HG03342 (cell line): ENCODE measurements at regions not wholly inside any gene's neighbourhood (a gene's known extent, or its start where the extent isn't known, plus 50 kb on each side); places are given as distances from the start of the nearest gene placed in this dataset.
"Not testable (repeated sequence)": the region's sequence is repeated elsewhere in the genome, so short reads cannot be mapped to it uniquely, and the experiment has no call there.

Source experiments
- ATAC-seq: cut with Tn5 transposase; IDR thresholded peaks from one replicate; pipeline ENCODE4 v1.9.1; 2021; ENCODE audit warnings: mild to moderate bottlenecking, moderate library complexity; ENCODE audit not compliant: unreplicated experiment

DNA sequence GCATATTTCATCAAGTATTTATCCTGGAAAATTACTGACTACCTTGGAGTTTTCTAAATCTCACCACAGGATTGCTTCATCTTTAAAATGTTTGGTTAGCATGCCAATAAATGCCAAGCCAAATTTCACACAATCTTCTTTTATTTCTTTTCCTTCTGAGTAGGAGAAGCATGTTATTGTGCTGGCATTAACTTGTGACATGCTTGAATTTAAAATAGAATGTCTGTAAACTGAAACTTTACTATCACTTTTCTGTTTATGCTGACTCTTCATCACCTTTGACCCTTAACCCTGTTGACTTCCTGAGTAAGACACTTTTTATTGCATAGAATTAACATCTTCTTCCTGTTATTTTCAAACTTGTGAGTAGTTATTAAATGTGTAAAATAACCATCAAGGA, 56.2 kb upstream of the LRRTM4 start:
- ATAC-seq: no peak

DNA sequence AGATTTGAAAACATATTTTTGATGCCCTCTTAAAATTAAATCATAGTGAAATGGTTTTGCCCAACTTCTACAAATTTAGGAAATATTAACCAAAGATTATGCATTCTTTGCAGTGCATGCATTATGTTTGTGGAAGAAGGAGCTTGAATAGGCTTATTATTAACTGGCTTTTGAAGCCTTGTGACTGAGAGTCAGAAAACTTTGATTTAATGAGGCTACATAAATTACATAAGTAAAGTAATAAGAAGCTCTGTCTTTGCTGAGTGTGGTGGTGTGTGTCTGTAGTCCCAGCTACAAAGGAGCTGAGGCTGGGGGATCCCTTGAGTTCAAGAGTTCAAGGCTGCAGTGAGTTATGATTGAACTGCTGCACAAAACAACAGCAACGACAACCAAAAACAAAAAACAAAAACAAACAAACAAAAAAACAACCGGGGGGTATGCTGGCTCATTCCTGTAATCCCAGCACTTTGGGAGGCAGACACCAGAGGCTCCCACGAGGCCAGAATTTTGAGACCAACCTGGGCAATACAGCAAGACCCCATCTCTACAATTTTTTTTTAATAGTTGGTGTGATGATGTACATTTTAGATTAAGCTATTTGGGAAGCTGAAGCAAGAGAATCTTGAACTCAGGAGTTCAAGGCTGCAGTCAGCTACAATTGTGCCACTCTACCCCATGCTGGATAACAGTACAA, 57.0 kb upstream of the LRRTM4 start:
- no peak for ATAC-seq

DNA sequence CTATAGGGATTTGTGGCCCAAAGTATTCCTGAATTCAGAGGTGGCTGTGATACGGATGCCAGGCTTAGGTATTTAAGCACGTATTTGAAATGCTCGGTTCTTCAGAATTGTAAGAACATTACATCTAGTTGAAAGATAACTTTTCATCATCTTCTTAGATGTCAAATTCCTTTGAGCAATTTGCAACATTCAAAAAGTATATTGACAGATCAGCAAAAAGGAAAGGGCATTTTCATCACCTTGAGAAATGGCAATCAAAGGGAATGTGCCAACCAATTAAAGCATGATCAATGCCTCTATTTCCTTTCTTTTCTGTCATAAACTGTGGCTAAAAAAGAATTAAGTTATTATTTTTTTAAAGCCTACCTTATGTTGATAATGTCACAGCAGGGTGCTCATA, 66.3 kb upstream of the LRRTM4 start:
- no peak for ATAC-seq

DNA sequence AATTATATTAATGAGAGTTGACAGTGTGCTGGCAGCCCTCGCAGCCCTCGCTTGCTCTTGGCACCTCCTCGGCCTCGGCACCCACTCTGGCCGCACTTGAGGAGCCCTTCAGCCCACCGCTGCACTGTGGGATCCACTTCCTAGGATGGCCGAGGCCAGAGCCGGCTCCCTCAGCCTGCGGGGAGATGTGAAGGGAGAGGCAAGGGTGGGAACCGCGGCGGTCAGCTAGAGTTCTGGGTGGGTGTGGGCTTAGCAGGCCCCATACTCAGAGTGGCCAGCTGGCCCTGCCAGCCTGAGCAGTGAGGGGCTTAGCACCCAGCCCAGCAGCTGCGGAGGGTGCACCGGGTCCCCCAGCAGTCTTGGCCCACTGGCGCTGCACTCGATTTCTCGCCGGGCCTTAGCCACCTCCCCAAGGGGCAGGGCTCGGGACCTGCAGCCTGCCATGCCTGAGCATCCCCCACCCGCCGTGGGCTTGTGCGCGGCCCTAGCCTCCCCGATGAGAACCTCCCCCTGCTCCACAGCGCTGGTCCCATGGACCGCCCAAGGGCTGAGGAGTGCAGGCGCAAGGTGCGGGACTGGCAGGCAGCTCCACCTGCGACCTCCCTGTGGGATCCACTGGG, 68.2 kb upstream of the LRRTM4 start:
- no peak for ATAC-seq

DNA sequence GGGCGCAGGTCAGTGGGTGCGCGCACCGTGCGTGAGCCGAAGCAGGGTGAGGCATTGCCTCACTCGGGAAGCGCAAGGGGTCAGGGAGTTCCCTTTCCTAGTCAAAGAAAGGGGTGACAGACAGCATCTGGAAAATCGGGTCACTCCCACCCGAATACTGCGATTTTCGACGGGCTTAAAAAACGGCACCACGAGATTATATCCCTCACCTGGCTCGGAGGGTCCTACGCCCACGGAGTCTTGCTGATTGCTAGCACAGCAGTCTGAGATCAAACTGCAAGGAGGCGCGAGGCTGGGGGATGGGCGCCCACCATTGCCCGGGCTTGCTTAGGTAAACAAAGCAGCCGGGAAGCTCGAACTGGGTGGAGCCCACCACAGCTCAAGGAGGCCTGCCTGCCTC, 70.8 kb upstream of the LRRTM4 start:
- not testable (repeated sequence) for ATAC-seq

DNA sequence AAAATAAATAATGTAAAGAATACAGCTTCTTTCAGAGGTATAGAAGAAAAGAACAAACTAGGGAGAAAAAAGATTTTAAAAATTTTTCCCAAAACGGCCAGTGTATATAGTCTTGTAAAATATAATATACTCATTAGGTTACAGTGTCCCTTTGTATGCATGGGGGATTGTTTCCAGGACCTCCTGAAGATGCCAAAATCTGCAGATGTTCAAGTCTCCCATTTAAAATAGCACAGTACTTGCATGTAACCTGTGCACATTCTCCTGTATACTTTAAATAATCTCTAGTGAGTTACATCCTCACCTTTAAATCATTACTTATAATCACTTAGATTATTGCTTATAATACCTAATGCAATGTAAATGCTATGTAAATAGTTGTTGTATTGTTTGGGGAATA, 80.6 kb upstream of the LRRTM4 start:
- ATAC-seq: no peak

DNA sequence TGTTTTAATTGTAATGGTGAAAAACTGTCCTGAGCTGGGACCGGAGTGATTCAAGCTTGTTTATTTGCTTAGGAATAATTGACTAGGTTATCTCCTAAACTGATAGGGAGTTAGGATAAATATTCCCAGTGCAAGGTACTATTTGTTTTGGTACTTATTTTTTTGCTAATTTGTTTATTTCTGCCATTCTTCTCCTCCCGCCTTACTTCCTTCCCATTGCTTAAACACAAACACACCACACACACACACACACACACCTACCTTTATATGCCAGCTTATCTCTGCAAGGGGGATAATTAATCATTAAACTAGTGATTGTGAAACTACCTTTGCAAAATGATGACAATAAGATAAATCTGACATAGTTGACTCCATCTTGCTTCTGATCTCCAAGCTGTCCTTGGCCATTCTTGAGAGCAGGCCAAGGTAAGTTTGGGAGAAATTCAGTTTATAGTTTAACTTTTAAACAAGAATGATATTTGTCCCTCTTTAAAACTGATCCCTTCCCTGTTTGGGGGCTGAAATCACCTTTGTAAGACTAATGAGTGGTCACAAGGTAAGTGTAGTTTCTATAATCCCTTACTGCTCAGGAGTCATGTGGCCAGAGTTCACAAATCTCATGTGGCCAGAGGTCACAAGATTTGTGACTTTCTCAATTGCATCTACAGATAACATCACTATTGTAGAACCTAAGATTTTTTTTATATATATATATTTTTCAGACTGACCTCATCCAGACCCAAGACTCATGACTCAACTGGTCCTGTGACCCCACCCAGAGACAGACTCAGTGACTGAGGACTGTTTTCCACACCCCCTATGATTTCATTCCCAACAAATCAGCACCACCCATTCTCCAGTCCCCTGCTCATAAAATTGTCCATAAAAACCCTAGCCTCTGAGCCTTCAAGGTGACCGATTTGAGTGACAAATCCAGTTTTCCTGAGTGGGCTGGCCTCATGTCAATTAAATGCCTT, 83.1 kb upstream of the LRRTM4 start:
- no peak for ATAC-seq

DNA sequence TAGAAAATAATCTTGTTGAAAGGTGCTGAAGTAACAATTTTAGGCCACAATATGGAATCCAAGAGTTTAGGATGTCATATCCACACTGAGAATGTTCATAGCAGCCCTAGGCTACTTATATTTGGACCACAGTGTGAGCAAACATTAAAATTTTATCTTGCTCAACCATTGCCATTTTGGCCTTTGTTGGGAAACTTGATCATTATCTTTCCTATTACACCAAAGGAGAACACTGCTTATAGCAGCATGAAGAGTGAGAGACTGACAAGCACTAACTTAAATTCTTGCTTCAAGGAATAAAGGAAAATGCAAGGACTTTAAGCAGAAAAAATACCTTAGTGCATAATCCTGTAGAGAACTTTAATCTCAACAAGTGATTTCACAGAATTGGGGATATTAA, 86.3 kb upstream of the LRRTM4 start:
- no peak for ATAC-seq

DNA sequence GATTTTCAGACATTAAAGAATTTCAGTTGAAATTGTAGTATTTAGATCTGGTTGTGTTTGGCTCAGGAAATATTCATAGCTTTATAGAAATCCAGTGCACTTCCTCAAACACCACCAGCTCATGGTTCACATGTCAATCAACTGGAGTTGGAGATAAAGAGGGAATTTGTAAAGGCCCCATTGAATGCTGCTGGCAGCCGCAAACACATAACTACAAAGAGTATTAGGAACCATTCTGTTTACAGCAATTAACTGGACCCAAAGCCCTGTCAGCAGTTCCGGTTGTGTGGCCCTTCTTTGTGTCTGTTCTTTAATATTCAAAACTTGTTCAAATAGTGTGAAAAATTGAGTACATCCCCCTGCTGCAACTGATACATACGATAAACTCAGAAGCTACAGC, 107.4 kb upstream of the LRRTM4 start:
- ATAC-seq: no peak

DNA sequence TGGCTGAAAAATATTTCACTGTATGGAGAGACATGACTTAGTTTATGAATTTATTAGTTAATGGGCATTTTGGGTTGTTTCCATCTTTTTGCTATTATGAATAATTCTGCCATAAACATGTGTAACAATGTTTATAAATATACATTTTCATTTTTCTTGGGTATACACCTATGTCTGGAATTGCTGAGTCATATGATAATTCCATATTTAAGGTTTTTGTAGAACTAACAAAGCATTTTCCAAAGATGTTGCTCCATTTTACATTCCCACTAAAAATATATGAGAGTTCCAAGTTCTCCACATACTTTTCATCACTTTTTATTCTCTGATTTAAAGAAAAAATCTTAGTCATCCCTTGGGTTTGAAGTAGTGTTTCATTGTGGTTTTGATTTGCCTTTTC, 108.8 kb upstream of the LRRTM4 start:
- no peak for ATAC-seq

DNA sequence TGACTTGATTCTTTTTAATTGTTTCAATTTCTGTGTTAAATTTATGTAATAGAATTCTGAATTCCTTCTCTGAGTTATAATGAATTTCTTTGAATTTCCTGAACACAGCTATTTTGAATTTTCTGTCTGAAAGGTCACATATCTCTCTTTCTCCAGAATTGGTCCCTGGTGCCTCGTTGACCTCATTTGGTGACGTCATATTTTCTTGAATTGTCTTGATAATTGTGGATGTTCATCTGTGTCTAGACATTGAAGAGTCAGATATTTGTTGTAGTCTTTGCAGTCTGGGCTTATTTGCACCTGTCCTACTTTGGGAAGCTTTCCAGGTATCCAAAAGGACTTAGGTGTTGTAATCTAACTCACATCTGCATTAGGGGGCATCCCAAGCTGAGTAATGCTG, 111.4 kb upstream of the LRRTM4 start:
- ATAC-seq: no peak

DNA sequence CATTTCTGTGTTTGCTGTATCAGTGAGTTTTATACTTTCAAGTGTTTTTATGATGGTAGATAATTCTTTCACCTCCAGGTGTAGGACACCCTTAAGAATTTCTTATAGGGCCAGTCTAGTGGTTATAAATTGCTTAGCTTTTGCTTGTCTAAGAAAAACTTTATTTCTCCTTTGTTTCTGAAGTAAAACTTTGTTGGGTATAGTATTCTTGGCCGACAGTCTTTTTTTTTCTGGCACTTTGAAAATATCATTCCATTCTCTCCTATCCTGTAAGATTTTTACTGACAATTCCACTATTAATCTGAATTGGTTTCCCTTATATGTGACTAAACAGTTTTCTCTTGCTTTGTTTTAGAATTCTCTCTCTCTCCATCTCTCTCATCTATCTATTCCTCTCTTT, 118.7 kb upstream of the LRRTM4 start:
- ATAC-seq: no peak

DNA sequence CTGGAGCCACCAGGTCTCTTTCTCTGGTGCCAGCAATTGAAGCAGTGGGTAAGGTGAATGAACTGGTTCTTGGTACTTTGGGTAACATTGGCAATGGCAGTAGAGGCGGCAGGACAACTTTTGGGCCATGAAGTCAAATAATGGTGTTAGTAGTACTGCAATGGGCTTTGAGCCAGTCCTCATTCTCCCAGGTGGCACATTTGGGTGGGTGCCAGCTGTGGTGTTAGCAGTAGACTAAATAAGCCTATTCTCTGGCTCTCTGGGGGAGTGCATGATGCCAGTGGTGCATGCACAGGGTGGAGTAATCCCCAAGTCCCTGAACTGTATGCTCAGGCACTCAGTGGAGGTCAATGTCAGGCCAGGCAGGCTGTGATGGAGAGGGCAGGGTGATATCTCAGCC, 120.2 kb upstream of the LRRTM4 start:
- ATAC-seq: no peak

DNA sequence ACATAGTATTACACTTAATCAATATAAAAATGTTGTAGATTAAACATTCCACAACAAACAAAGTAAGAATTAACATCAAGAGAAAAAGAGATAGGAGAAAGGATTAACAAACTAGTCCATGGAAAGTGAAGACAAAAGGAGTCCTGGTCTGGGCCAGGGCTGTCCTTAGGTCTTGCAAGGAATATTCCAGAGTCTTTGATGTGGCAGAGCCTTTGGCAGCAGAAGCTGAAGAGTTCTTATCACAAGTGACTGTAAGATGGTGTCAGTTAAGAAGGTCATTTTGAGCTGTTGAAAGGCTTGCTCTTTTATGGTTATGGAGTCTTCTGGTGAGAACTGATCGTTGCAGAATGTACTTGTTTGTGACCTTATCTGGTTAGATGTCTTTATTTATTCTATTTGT, 127.7 kb upstream of the LRRTM4 start:
- ATAC-seq: no peak

DNA sequence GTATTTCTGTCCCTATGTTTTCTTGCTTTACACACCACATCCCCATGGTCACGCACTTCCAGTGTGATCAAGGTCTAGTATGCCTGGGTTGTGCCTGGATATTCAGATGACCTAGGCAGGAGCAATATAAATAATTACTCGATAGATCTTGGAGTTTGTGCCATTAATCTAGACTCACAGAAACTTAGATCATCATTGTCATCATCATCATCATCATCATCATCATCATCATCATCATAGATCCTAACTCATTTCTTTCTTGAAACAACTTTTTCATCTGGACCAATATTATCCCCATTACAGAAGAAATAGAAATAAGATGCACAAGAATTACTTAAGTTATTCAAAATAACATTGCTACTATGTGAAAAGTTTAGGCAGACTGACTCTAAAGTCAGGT, 130.3 kb upstream of the LRRTM4 start:
- no peak for ATAC-seq

DNA sequence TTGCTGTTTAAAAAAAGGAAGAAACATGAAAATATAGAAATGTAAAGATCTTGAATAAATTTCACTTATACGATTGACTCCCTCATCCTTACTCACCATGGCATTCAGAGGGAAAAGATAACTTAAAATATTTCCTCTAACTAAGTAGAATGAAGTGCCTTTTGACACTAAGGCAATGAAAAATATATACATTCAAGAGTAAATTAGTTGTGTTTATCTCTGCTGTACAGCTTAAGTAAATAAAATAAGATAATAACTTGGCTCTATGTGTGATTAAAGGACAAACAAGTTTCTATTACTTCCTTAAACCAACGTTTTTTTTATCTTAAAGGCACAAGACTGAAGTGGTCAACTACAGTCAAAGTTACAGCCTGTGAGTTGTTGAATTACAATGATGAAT, 142.3 kb upstream of the LRRTM4 start:
- no peak for ATAC-seq

DNA sequence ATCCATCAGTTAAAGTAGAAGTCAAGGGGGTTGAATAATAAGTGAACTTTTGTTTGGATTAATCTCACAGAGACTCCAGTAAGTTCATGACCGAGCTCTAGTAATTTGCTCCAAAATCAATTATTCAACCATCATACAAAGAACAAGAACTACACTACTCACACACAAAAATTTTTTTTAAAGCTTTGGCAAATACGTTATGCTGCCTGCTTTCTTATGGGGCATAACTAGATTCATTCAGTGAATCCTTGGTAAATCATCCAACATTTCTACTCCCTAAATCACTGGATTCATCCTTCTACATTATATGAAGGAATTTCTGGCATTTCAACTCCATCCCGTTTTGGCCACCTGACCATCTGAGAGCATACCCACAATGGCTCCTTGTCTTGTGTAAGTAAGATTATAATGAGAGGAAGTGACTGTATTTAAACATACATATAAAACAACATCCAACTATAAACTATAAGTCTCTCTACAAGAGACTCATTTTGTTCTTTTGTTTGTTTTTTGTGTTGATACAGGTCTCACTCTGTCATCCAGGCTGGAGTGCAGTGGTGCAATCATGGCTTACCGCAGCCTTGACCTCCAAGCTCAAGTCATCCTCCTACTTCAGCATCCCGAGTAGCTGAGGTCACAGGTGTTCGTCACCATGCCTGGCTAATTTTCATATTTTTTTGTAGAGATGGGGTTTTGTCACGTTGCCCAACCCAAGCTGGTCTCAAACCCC, 144.2 kb upstream of the LRRTM4 start:
- ATAC-seq: no peak

DNA sequence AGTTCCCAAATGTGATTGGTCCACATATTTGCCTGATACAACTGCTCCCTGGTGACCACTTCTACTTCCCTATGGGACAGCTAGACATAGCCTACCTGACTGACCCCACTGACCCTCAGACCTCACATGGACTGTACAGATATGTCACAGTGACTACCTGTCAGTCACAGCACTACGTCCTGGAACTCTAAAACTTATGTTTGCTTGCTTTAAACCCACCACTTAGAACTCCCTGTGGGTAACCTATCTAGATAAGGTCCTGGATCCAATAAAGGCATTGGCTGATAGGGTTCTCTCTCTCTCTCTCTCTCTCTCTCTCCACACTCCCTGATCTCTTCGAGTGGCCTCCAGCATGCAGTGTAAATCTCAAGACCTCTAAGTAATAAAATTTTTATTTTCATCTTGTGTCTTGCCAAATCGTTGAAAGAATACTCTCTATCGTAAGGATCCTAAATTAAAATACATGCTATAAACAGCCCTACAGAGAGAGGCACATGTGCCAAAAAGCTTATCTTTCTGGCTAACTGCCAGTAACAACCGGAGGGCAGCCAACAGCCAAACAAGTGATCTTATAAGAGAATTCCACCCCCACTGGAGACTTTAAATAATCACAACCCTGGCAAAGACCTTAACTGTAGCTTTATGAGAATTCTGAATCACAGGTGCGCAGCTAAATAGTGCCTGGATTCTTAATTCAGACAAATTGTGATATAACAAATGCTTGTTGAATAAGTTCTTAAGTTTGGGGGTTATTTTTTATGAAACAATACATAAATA, 162.6 kb upstream of the LRRTM4 start:
- not testable (repeated sequence) for ATAC-seq

DNA sequence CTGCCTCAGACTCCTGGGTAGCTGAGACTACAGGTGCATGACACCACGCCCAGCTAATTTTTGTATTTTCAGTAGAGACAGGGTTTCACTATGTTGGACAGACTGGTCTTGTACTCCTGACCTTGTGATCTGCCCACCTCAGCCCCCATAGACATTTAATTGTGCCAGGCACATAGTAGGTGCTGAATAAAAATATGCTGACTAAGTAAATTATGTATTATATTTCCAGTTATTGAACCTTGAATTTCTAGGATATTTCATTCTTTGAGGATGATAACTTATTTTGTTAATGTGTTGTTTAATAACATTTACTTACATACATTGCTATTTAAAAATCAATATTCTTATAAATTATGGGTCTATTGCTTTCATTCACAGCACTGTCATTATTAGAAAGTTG, 190.4 kb upstream of the LRRTM4 start:
- no peak for ATAC-seq

DNA sequence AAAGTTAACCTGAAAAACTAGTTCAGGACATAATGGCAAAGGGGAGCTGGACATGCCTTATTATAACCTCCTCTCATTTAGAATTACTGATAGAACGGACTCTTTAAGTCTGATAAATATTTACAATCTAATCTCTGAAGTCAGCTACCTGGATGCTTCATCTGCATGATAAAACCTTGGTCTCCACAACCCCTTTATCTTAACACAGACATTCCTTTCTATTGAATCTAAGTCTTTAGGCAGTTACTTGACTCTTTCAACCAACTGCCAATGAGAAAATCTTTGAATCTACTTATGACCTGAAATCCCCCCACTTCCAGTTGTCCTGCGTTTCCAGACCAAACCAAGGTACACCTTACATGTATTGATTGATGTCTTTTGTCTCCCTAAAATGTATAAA, 191.2 kb upstream of the LRRTM4 start:
- no peak for ATAC-seq
